ENCODE measurements at regions not wholly inside any gene's neighbourhood (a gene's known extent, or its start where the extent isn't known, plus 50 kb on each side); places are given as distances from the start of the nearest gene placed in this dataset.

- TF ChIP-seq ZNF770 (CRISPR knock-in tag; IDR thresholded peaks at IDR 0.05) (no peak), ZNF615 (CRISPR knock-in tag; IDR thresholded peaks at IDR 0.05; ENCODE audit: borderline replicate concordance) (no peak), RNF219 (CRISPR knock-in tag; IDR thresholded peaks at IDR 0.05) (no peak), DDIT3 (CRISPR knock-in tag; IDR thresholded peaks at IDR 0.05) (no peak), RFXANK (CRISPR knock-in tag; IDR thresholded peaks at IDR 0.05) (no peak), TGIF2 (CRISPR knock-in tag; IDR thresholded peaks at IDR 0.05) (peak; percentile 51), TFE3 (CRISPR knock-in tag; IDR thresholded peaks at IDR 0.05) (no peak; the same call in 1 of the 2 replicates), HMG20B (CRISPR knock-in tag; conservative IDR thresholded peaks at IDR 0.05) (no peak), POGK (CRISPR knock-in tag; conservative IDR thresholded peaks at IDR 0.05) (peak; percentile 58; the same call in 1 of the 2 replicates), ZNF136 (CRISPR knock-in tag; IDR thresholded peaks at IDR 0.05; ENCODE audit: low read depth) (no peak), FOXA1 (IDR thresholded peaks at IDR 0.05) (no peak), FOXA1 (CRISPR knock-in tag; IDR thresholded peaks at IDR 0.05) (no peak; the same call in none of the 2 replicates), MTF2 (CRISPR knock-in tag; IDR thresholded peaks at IDR 0.05; ENCODE audit: borderline replicate concordance) (peak; percentile 41; the same call in 1 of the 2 replicates), ZNF704 (CRISPR knock-in tag; IDR thresholded peaks at IDR 0.05; ENCODE audit: borderline replicate concordance) (no peak), TERF1 (CRISPR knock-in tag; IDR thresholded peaks at IDR 0.05) (no peak)
Measured at GRCh38 chr6:167559675-167560479, 235.0 kb downstream of the TTLL2 start (continued).
